GM20431 (cell line): ENCODE measurements at regions not wholly inside any gene's neighbourhood (a gene's known extent, or its start where the extent isn't known, plus 50 kb on each side); places are given as distances from the start of the nearest gene placed in this dataset.
"Not testable (repeated sequence)": the region's sequence is repeated elsewhere in the genome, so short reads cannot be mapped to it uniquely, and the experiment has no call there.

Source experiments
- in situ Hi-C: fragments of 300-500 bp; cut with MseI, MboI; formaldehyde crosslinking; loops from one replicate; pipeline ENCODE4 v1.15.0; 2020; ENCODE audit warnings: low sequenced_read_pairs; ENCODE audit not compliant: unreplicated experiment

GRCh38 chr10:64829888-64830412 is 1308.7 kb downstream of the REEP3 start:
- in situ Hi-C loops = no loop called here

DNA sequence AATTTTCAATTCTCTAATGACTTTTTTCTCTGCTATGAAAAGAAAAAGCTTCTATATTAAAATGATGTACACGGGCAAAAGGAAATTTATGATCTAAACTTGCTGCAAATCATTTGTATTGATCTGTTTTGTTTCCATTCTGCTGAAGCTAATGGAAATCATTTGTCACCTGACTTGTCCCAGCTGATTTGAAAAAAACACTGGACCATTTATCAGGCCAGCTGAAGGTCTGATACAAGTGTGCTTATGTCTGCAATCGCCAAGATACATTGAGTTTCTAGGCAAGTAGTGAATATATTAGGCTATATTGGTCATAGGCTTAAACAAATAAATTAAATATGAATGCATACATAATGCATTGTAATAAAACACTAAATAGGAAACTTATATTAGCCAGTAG is 1309.7 kb downstream of the REEP3 start:
- in situ Hi-C loops = no loop called here

GRCh38 chr10:64840341-64840740 is 1319.1 kb downstream of the REEP3 start:
- in situ Hi-C loops = no loop called here

- in situ Hi-C loops = no loop called here
Observed at GRCh38 chr10:64846700-64847099, 1325.5 kb downstream of the REEP3 start.

GRCh38 chr10:64855941-64856340 is 1334.7 kb downstream of the REEP3 start:
- in situ Hi-C loops = no loop called here

DNA sequence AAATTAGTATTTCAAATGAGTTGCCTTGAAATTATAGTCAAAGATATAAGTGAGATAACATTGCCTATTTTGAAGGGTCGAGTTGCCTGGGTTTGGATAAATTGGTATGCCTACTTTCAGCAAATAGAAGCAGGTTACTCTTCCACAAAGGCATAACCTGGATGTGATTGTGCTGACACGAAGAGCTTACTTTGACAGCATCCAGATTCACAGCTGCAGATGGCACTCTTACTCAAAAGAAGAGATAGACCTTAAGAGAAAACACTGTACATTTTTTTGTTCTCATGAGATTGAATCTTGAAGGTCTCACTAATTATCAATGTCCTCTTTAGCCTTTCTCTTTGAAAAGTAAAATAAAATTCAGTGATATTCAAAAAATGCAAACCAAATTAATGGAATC is 1338.7 kb downstream of the REEP3 start:
- in situ Hi-C loops = no loop called here

DNA sequence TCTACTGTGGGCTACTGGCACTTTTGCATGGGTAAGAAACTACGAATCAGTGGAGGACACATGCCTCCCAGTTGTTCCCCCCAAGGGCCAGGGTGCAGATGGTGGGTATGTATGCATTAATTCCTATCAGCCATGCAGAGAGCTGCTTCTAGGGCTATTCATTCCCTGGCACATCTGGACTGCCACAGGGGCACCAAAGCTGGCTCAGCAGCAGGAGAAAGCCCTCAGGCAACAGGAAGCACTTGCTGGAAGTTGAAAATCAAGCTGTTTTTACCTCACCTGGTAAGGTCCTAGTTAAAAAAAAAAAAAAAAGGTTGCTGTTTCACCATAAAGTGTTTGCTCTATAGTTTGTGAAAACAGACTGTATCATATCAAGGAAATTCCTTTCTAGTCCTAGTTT is 1342.6 kb downstream of the REEP3 start:
- in situ Hi-C loops = no loop called here

GRCh38 chr10:64867501-64867962 is 1346.3 kb downstream of the REEP3 start:
- in situ Hi-C loops = no loop called here

DNA sequence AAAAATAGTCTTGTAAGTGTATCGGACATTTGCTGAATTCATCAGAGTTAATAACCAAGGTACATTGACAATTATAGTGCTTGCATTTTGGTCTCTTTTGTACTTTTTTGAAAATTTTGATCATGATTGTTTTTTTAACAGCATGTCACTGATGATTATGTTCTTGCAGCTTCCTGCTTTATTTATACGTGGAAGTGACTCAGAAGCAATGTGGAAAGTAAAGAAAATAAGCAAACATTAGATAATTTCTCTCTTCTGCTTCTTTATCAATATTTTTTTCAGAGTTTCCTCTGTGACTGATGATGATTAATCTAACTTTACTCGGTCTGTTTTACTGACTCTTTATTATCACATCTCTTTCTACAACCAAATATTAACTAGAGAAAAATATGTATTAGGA is 1351.9 kb downstream of the REEP3 start:
- in situ Hi-C loops = no loop called here

- in situ Hi-C loops = no loop called here
Observed at GRCh38 chr10:64873959-64874358, 1352.8 kb downstream of the REEP3 start.

DNA sequence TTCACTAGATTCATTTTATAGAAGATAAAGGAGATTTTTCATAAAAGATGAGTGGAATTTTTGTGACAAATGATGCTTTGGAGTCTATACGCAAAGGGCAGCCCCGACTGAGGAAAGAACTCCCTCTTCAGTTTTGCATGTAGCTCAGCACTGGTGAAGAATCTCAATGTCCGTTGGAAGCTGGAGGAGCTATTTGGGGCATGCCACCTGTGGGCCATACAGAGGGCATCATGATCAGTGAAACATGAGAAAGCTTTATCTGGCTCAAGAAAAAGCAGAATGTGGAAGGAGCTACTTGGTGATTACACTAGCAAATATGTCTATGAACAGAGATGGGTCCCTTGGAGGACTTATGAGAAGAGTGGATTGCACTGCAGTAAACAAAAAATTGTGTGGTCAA is 1359.3 kb downstream of the REEP3 start:
- in situ Hi-C loops = no loop called here

- in situ Hi-C loops = no loop called here
Observed at GRCh38 chr10:64881257-64881656, 1360.1 kb downstream of the REEP3 start.

DNA sequence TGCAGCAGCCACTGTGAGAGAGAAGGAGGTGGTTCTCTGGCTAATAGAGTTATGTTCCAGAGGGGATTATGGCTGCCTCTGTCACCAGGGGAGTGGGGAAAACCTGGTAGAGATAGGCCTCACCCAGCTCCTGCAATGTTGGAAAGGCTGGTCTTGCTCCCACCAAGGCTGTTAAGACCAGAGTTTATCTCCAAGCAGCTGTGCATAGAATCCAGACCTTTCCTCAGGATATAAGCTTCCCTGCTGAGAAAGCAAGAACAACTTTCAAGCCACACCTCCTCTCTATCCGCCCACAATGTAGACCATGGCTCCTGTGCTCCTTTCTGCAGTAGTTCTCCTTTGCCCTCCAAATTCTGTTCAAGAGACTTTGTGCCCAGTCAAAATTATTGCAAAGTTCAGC is 1375.4 kb downstream of the REEP3 start:
- in situ Hi-C loops = no loop called here

- in situ Hi-C loops = not testable (repeated sequence)
Observed at GRCh38 chr10:64906311-64906710, 1385.1 kb downstream of the REEP3 start.

- in situ Hi-C loops = not testable (repeated sequence)
Observed at GRCh38 chr10:64924306-64924705, 1403.1 kb downstream of the REEP3 start.

GRCh38 chr10:64952042-64952441 is 1430.8 kb downstream of the REEP3 start:
- in situ Hi-C loops = no loop called here

DNA sequence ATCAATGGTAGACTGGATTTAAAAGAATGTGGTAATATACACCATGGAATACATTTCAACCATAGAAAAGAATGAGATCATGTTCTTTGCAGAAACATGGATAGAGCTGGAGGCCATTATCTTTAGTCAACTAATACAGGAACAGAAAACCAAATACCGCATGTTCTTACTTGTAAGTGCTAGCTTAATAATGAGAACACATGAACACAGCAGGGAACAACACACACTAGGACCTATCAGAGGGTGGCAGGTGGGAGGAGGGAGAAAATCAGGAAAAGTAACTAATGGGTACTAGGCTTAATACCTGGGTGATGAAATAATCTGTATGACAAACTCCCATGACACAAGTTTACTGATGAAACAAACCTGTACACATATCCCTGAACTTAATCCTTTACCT is 1435.2 kb downstream of the REEP3 start:
- in situ Hi-C loops = no loop called here

- in situ Hi-C loops = no loop called here
Observed at GRCh38 chr10:64959116-64959515, 1437.9 kb downstream of the REEP3 start.

- in situ Hi-C loops = no loop called here
Observed at GRCh38 chr10:64959883-64960282, 1438.7 kb downstream of the REEP3 start.

DNA sequence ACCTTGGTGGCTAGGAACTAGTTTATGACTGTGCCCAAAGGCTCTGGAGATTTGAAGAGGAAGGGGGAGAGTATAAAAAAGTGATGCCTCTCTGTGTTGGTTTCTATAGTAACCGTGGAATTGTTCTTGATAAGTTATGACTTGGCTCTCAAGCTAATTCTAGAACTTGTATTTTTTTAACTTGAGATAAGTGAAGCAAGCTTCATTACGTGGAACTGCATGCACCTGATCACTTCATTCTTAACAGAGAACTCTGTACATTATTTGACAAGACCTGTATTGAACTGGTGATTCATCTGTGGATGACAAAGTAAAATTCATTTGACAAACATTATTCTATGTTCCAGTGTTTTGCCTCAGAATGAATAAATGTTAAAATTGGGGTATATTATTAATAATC is 1452.2 kb downstream of the REEP3 start:
- in situ Hi-C loops = no loop called here

DNA sequence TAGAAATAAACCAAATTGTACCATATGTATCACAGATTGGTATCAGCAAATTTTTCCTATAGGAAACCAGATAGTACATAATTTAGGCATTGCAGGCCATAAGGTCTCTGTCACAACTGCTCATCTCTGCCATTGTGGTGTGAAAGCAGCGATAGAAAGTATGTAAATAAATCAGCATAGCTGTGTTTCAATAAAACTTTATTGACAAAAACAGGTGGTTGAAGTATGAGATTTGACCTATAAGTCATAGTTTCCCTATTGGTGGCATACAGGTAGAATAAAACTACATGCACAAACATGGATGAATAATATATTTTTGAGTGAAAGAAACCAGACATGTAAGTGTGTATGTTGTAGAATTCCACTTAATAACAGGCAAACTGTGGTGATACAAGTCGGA is 1454.9 kb downstream of the REEP3 start:
- in situ Hi-C loops = no loop called here

DNA sequence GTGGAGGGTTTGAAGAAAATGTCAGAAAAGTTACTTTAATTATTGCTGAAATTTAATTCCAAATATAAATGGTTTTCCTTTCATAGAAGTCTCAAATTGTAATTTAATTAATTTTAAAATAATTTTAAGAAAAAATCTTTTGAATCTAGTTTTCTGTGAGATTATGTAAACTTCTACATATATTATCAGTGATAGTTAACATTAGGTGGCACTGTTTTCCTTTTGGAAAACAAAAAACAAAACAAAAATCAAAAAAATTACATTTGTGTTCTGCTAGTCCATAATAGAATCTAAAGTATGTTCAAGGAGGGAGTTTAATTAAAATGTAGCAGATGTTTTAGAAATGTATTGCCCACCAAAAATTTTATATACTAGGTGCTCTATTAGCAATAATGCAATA is 1456.7 kb downstream of the REEP3 start:
- in situ Hi-C loops = no loop called here

GRCh38 chr10:64996886-64997285 is 1475.7 kb downstream of the REEP3 start:
- in situ Hi-C loops = no loop called here
